ENCODE measurements at regions not wholly inside any gene's neighbourhood (a gene's known extent, or its start where the extent isn't known, plus 50 kb on each side); places are given as distances from the start of the nearest gene placed in this dataset.
A peak's percentile ranks its signal among the peaks of the same experiment; 100 is the strongest.

GRCh38 chr4:64216741-64217140, 192.5 kb downstream of the TECRL start:
- no peak overlapping the region for H3K4me3 ChIP-seq (ENCODE audit: low read length in 2 of 2)
- DNase-seq (ENCODE audit: low read depth in 6 of 9, low spot score in 9 of 9): no peak
- H3K36me3 ChIP-seq (ENCODE audit: control insufficient read depth in 2 of 2, insufficient read depth in 2 of 2, low read length in 1 of 2): no peaks in the 10 kb centered on the region
- no peaks in the 10 kb centered on the region for H3K27me3 ChIP-seq (ENCODE audit: control insufficient read depth in 2 of 2, insufficient read depth in 1 of 2, low read length in 1 of 2)
- H3K9me3 ChIP-seq (ENCODE audit: control insufficient read depth in 2 of 2, insufficient read depth in 1 of 2, low read length in 1 of 2): no peaks in the 10 kb centered on the region
- no peak overlapping the region for H3K27ac ChIP-seq (ENCODE audit: low read depth in 1 of 2, low read length in 1 of 2)
- 86% methylated on average over 1 of the region's 1 CpG for WGBS
- no peaks in the 10 kb centered on the region for H3K4me1 ChIP-seq (ENCODE audit: control insufficient read depth in 2 of 2, insufficient read depth in 2 of 2, low read length in 2 of 2)

GRCh38 chr4:64205376-64205775, 203.9 kb downstream of the TECRL start:
- Histone ChIP-seq H3K27ac (ENCODE audit: low read depth in 1 of 2, low read length in 1 of 2) (no peak overlapping the region), H3K4me3 (ENCODE audit: low read length in 2 of 2) (no peak overlapping the region), H3K27me3 (ENCODE audit: control insufficient read depth in 2 of 2, insufficient read depth in 1 of 2, low read length in 1 of 2) (no peaks in the 10 kb centered on the region), H3K36me3 (ENCODE audit: control insufficient read depth in 2 of 2, insufficient read depth in 2 of 2, low read length in 1 of 2) (no peaks in the 10 kb centered on the region), H3K4me1 (ENCODE audit: control insufficient read depth in 2 of 2, insufficient read depth in 2 of 2, low read length in 2 of 2) (no peaks in the 10 kb centered on the region), H3K9me3 (ENCODE audit: control insufficient read depth in 2 of 2, insufficient read depth in 1 of 2, low read length in 1 of 2) (peaks cover 0 to 16% of the 10 kb centered on the region in 2 donors)
- no peak for DNase-seq (ENCODE audit: low read depth in 6 of 9, low spot score in 9 of 9)
- 88% methylated on average over 3 of the region's 3 CpGs for WGBS

GRCh38 chr4:64200001-64200555, 209.2 kb downstream of the TECRL start:
- no peaks in the 10 kb centered on the region for H3K9me3 ChIP-seq (ENCODE audit: control insufficient read depth in 2 of 2, insufficient read depth in 1 of 2, low read length in 1 of 2)
- no peaks in the 10 kb centered on the region for H3K27me3 ChIP-seq (ENCODE audit: control insufficient read depth in 2 of 2, insufficient read depth in 1 of 2, low read length in 1 of 2)
- no peak overlapping the region for H3K27ac ChIP-seq (ENCODE audit: low read depth in 1 of 2, low read length in 1 of 2)
- 24% methylated on average over 2 of the region's 2 CpGs for WGBS
- H3K36me3 ChIP-seq (ENCODE audit: control insufficient read depth in 2 of 2, insufficient read depth in 2 of 2, low read length in 1 of 2): no peaks in the 10 kb centered on the region
- DNase-seq (ENCODE audit: low read depth in 6 of 9, low spot score in 9 of 9): no peak
- H3K4me1 ChIP-seq (ENCODE audit: control insufficient read depth in 2 of 2, insufficient read depth in 2 of 2, low read length in 2 of 2): no peaks in the 10 kb centered on the region
- H3K4me3 ChIP-seq (ENCODE audit: low read length in 2 of 2): no peak overlapping the region

- Histone ChIP-seq H3K4me3 (ENCODE audit: low read length in 2 of 2) (no peak overlapping the region), H3K4me1 (ENCODE audit: control insufficient read depth in 2 of 2, insufficient read depth in 2 of 2, low read length in 2 of 2) (no peaks in the 10 kb centered on the region), H3K27me3 (ENCODE audit: control insufficient read depth in 2 of 2, insufficient read depth in 1 of 2, low read length in 1 of 2) (no peaks in the 10 kb centered on the region), H3K27ac (ENCODE audit: low read depth in 1 of 2, low read length in 1 of 2) (no peak overlapping the region), H3K36me3 (ENCODE audit: control insufficient read depth in 2 of 2, insufficient read depth in 2 of 2, low read length in 1 of 2) (no peaks in the 10 kb centered on the region), H3K9me3 (ENCODE audit: control insufficient read depth in 2 of 2, insufficient read depth in 1 of 2, low read length in 1 of 2) (no peaks in the 10 kb centered on the region)
- 87% methylated on average over 1 of the region's 1 CpG for WGBS
- no peak for DNase-seq (ENCODE audit: low read depth in 6 of 9, low spot score in 9 of 9)
These were observed 213.7 kb downstream of the TECRL start for GRCh38 chr4:64195582-64195981.

- Histone ChIP-seq H3K36me3 (ENCODE audit: control insufficient read depth in 2 of 2, insufficient read depth in 2 of 2, low read length in 1 of 2) (no peaks in the 10 kb centered on the region), H3K27ac (ENCODE audit: low read depth in 1 of 2, low read length in 1 of 2) (no peak overlapping the region), H3K9me3 (ENCODE audit: control insufficient read depth in 2 of 2, insufficient read depth in 1 of 2, low read length in 1 of 2) (peaks cover 0 to 2% of the 10 kb centered on the region in 2 donors), H3K4me3 (ENCODE audit: low read length in 2 of 2) (no peak overlapping the region), H3K4me1 (ENCODE audit: control insufficient read depth in 2 of 2, insufficient read depth in 2 of 2, low read length in 2 of 2) (no peaks in the 10 kb centered on the region), H3K27me3 (ENCODE audit: control insufficient read depth in 2 of 2, insufficient read depth in 1 of 2, low read length in 1 of 2) (no peaks in the 10 kb centered on the region)
- WGBS: 81% methylated on average over 3 of the region's 3 CpGs
- DNase-seq (ENCODE audit: low read depth in 6 of 9, low spot score in 9 of 9): no peak
These were observed 216.4 kb downstream of the TECRL start for GRCh38 chr4:64192731-64193412.

GRCh38 chr4:64174247-64174882, 234.9 kb downstream of the TECRL start:
- Histone ChIP-seq H3K4me3 (ENCODE audit: low read length in 2 of 2) (no peak overlapping the region), H3K9me3 (ENCODE audit: control insufficient read depth in 2 of 2, insufficient read depth in 1 of 2, low read length in 1 of 2) (peaks cover 0 to 14% of the 10 kb centered on the region in 2 donors), H3K27ac (ENCODE audit: low read depth in 1 of 2, low read length in 1 of 2) (no peak overlapping the region), H3K4me1 (ENCODE audit: control insufficient read depth in 2 of 2, insufficient read depth in 2 of 2, low read length in 2 of 2) (no peaks in the 10 kb centered on the region), H3K36me3 (ENCODE audit: control insufficient read depth in 2 of 2, insufficient read depth in 2 of 2, low read length in 1 of 2) (no peaks in the 10 kb centered on the region), H3K27me3 (ENCODE audit: control insufficient read depth in 2 of 2, insufficient read depth in 1 of 2, low read length in 1 of 2) (no peaks in the 10 kb centered on the region)
- 98% methylated on average over 14 of the region's 14 CpGs for WGBS
- no peak for DNase-seq (ENCODE audit: low read depth in 6 of 9, low spot score in 9 of 9)

GRCh38 chr4:64166365-64166764, 242.9 kb downstream of the TECRL start:
- no peaks in the 10 kb centered on the region for H3K4me1 ChIP-seq (ENCODE audit: control insufficient read depth in 2 of 2, insufficient read depth in 2 of 2, low read length in 2 of 2)
- WGBS: 78% methylated on average over 3 of the region's 3 CpGs
- no peak overlapping the region for H3K27ac ChIP-seq (ENCODE audit: low read depth in 1 of 2, low read length in 1 of 2)
- H3K36me3 ChIP-seq (ENCODE audit: control insufficient read depth in 2 of 2, insufficient read depth in 2 of 2, low read length in 1 of 2): no peaks in the 10 kb centered on the region
- DNase-seq (ENCODE audit: low read depth in 6 of 9, low spot score in 9 of 9): no peak
- H3K9me3 ChIP-seq (ENCODE audit: control insufficient read depth in 2 of 2, insufficient read depth in 1 of 2, low read length in 1 of 2): no peaks in the 10 kb centered on the region
- no peak overlapping the region for H3K4me3 ChIP-seq (ENCODE audit: low read length in 2 of 2)
- H3K27me3 ChIP-seq (ENCODE audit: control insufficient read depth in 2 of 2, insufficient read depth in 1 of 2, low read length in 1 of 2): no peaks in the 10 kb centered on the region

GRCh38 chr4:64158648-64159326, 250.5 kb downstream of the TECRL start:
- peaks cover 0 to 3% of the 10 kb centered on the region in 2 donors for H3K9me3 ChIP-seq (ENCODE audit: control insufficient read depth in 2 of 2, insufficient read depth in 1 of 2, low read length in 1 of 2)
- H3K27ac ChIP-seq (ENCODE audit: low read depth in 1 of 2, low read length in 1 of 2): no peak overlapping the region
- DNase-seq (ENCODE audit: low read depth in 6 of 9, low spot score in 9 of 9): peak in 7 of 9 donors; percentile 5 to 53 (median 13)
- H3K27me3 ChIP-seq (ENCODE audit: control insufficient read depth in 2 of 2, insufficient read depth in 1 of 2, low read length in 1 of 2): no peaks in the 10 kb centered on the region
- H3K36me3 ChIP-seq (ENCODE audit: control insufficient read depth in 2 of 2, insufficient read depth in 2 of 2, low read length in 1 of 2): no peaks in the 10 kb centered on the region
- 14% methylated on average over 7 of the region's 7 CpGs for WGBS
- H3K4me3 ChIP-seq (ENCODE audit: low read length in 2 of 2): no peak overlapping the region
- no peaks in the 10 kb centered on the region for H3K4me1 ChIP-seq (ENCODE audit: control insufficient read depth in 2 of 2, insufficient read depth in 2 of 2, low read length in 2 of 2)

GRCh38 chr4:64157397-64157796, 251.9 kb downstream of the TECRL start:
- no peak overlapping the region for H3K27ac ChIP-seq (ENCODE audit: low read depth in 1 of 2, low read length in 1 of 2)
- 94% methylated on average over 2 of the region's 2 CpGs for WGBS
- no peak overlapping the region for H3K4me3 ChIP-seq (ENCODE audit: low read length in 2 of 2)
- H3K9me3 ChIP-seq (ENCODE audit: control insufficient read depth in 2 of 2, insufficient read depth in 1 of 2, low read length in 1 of 2): peaks cover 0 to 3% of the 10 kb centered on the region in 2 donors
- no peaks in the 10 kb centered on the region for H3K27me3 ChIP-seq (ENCODE audit: control insufficient read depth in 2 of 2, insufficient read depth in 1 of 2, low read length in 1 of 2)
- no peaks in the 10 kb centered on the region for H3K36me3 ChIP-seq (ENCODE audit: control insufficient read depth in 2 of 2, insufficient read depth in 2 of 2, low read length in 1 of 2)
- no peak for DNase-seq (ENCODE audit: low read depth in 6 of 9, low spot score in 9 of 9)
- H3K4me1 ChIP-seq (ENCODE audit: control insufficient read depth in 2 of 2, insufficient read depth in 2 of 2, low read length in 2 of 2): no peaks in the 10 kb centered on the region

Measured in thymus (tissue), 11 donors.